HL-60 (cell line): ENCODE measurements at regions not wholly inside any gene's neighbourhood (a gene's known extent, or its start where the extent isn't known, plus 50 kb on each side); places are given as distances from the start of the nearest gene placed in this dataset.

ENCODE experiments used
- CTCF ChIP-seq: IDR thresholded peaks from one replicate; pipeline ENCODE4 v1.5.1; 2011; ENCODE audit warnings: low read length, control low read depth, inconsistent platforms; ENCODE audit not compliant: insufficient read depth
- GABPA ChIP-seq: IDR thresholded peaks from 2 replicates; pipeline ENCODE4 v1.6.1; 2012; ENCODE audit warnings: low read depth
- POLR2AphosphoS5 ChIP-seq: IDR thresholded peaks from 2 replicates; pipeline ENCODE4 v1.6.1; 2012; ENCODE audit warnings: low read depth

GRCh38 chr2:47300081-47300480 lies 69.0 kb upstream of the EPCAM start:
- TF ChIP-seq CTCF, result no peak
- no peak for TF ChIP-seq POLR2AphosphoS5
- TF ChIP-seq GABPA, result no peak
